HG02759 (cell line): ENCODE measurements at regions not wholly inside any gene's neighbourhood (a gene's known extent, or its start where the extent isn't known, plus 50 kb on each side); places are given as distances from the start of the nearest gene placed in this dataset.
"Not testable (repeated sequence)": the region's sequence is repeated elsewhere in the genome, so short reads cannot be mapped to it uniquely, and the experiment has no call there.

Source experiments
- ATAC-seq: cut with Tn5 transposase; IDR thresholded peaks from one replicate; pipeline ENCODE4 v1.9.1; 2021; ENCODE audit warnings: mild to moderate bottlenecking, moderate library complexity; ENCODE audit not compliant: unreplicated experiment

DNA sequence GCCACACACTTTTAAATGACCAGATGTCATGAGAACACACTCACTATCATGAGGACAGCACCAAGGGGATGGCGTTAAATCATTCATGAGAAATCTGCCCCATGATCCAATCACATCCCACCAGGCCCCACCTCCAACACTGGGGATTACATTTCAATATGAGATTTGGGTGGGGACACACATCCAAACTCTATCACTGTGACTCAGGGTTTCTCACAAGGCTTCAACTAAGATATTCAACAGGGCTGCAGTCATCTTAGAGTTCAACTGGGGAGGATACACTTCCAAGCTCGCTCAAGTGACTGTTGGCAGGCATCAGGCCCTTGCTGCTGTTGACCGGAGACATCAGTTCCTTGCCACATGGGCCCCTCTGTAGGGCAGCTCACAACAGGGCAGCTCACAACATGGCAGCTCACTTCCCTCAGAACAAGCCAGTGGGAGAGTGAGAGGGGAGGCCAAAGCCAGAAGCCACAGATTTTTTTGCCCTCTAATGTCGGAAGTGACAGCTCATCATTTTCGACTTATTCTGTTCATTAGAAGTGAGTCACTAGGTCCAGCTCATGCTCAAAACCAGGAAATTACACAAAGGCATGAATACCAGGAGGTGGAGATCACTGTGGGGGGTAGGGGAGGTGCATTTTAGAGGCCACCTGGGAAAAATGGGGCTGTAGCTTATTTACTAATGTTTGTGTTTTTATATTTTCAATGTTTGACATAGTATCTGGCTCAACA lies 50.8 kb upstream of the PTHLH start:
- ATAC-seq: no peak

DNA sequence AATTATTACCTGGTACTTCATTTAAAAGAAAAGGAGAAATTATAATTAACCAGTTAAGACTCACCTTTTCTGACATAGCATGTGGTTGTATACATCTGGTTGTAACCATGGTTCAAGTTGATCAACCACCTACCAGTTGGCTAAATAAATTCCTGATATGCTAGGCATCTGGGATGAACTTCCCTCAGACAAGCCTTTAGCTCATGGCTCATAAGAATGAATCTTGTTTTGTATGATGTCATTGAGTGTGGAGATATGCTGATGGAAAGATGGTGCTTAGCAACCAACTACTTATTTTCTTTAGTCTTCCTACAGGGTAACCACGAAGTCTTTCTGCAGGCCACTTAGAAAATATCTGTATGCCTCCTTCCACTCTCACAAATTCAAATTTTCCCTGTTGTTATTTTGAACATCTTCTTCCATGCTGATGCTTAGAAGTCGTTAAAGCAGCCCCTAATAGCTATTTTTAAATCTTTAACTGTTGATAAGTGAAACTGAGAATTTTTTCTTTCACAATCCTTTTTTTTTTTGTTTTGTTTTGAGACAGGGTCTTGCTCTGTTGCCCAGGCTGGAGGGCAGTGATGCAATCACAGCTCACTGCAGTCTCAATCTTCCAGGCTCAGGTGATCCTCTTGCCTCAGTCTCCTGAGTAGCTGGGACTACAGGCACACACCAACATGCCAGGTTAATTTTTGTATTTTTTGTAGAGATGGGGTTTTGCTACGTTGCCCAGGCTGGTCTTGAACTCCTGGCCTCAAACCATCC lies 51.9 kb upstream of the PTHLH start:
- ATAC-seq: no peak

DNA sequence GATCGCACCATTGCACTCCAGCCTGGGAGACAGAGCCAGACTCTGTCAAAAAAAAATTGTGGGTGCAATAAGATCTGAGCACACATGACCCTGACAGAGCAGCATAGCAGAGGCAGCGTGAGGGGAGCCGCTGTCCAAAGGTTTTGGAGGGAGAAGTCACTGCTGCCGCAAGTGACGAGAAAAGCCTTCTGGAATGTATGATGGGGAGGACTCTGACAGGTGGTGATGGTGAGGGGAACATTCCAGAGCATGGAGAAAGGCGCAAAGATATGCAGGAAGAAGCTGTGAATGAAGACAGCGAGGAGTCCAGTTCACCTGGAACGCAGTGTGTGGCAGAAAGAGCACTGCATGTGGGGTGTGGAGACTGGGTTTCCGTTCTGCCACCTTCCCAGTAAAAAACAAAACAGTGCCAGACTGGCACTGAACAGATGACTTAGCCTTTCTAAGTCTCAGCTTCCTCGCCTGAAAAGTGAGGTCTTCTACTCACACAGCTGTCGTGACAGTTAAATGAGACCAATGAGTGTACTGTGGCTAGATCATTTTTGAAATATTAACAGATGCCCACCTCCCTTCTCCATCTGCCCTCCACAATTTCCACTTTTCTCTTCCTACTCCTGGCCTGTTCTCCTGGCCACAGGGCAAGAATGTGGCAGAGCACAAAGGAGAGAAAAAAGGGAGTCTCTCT lies 53.4 kb upstream of the PTHLH start:
- no peak for ATAC-seq

DNA sequence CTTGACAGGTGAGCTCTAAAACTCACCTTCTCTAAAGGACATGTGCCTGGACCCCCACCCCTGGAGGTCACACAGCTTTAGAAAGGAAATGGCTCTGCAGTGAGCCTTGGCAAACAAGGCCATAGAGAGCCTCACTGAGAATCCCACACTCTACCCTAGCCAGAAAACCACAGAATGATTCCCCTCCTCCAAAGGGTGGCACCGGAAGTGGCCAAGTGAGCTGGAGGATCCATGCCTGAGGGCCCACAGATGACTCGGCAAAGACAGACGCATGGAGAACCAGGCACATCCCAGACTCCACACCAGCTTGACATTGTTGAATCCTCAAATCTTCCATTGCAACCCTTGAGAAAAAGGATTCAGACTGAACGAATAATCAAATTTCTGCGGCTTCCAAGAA lies 54.2 kb upstream of the PTHLH start:
- no peak for ATAC-seq

DNA sequence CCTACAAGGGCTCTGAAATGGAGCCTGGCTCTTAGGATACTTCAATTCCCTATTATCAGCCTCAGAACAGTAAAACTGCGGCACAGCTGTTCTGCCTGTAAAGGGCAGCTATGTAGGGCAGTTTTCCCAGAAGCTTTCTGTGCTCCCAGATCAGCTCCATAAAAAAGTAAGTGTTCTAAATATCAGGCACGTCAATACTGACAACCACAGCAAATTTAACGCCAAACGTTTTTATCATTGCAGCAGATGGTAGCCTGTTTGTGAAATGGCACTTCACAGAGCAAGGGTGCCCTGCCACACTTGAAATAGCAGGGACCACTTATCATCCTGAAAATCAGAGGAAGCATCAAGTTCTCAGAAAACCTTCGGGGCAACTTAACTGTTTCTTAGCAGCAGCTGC lies 54.8 kb upstream of the PTHLH start:
- no peak for ATAC-seq

DNA sequence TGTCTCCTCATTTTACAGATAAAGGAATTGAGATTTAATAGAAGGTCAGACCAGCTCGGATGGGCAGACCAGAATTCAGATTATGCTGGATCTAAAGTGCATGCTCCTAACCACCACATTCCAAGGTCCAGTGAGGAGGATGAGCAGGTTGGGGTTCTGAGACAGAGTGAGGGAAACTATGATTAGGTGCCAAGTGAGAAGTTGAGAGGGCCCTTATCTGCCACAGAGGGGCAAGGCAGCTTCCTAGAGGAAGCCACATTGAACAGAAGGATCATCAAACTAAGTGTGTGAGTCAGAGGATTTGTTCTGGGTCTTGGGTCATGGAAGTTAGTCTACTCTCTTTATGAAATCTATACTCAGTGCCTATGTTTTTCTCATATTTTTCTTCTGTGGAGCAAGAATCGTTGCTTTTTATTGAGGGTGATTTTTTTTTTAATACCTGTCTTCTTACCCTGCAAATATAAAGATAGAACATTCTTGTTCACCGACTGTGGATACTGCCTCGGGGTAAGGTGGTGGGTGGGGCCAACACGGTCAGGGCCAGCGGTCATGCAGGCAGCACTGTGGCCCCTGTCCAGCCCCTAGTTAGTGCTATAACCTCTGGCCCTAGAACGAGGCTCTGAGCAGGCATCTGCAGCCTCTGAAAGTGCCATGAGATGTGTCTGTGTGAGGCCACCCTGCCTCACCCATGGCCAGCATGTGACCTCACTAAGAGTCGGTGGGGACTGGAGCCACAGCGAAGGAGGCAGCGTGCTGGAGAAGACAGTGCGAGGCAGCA lies 55.6 kb upstream of the PTHLH start:
- no peak for ATAC-seq

DNA sequence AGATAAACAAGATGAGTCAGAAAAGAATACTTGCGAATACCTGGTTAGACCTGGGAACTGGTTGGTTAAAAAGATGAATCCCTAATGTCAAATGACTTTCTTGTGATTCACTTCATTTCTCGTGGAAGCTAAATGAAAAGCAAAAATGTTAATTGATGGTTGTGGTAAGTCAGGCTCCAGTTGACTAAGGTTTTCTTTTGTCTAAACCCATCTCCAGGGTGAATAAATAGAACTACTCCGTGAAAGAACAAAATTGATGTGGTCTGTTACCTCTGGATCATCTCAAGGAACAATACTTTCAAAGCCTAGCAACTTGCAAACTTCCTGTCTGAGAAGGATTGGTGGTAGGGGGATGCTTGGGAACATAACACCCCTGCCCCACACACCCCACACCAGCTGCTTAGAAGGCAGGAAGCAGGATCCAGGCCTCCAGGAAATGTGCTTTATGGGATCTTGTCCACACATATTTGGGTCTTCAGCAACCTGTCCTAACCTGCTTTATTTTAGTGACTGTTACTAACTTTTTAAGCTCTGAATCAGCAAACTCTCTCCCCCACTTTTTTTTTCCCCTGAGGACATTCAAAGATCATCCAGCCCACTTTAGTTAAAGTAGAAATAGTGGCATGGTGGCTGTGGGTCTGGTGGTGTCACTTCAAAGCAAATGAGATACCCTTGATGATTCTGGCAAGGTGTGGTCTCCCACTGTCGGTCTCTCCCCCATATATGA lies 60.4 kb upstream of the PTHLH start:
- no peak for ATAC-seq

DNA sequence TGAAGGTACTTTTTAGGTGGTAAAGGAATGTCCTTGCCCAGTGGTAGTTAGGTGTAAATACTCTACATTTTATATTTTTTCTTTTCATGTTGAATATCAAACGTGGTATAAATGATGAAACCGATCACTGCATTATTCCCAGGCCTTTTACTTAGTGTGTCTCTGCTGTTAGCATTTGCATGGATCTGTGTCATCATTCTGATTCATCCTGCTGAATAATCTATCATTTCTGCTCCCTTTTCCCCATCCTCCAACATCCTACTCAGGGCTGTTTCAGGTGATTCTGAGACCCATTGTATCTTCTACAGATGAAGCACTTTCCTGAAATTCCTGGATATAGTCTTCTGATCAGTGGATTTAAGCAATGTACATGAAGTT lies 61.0 kb upstream of the PTHLH start:
- ATAC-seq: no peak

DNA sequence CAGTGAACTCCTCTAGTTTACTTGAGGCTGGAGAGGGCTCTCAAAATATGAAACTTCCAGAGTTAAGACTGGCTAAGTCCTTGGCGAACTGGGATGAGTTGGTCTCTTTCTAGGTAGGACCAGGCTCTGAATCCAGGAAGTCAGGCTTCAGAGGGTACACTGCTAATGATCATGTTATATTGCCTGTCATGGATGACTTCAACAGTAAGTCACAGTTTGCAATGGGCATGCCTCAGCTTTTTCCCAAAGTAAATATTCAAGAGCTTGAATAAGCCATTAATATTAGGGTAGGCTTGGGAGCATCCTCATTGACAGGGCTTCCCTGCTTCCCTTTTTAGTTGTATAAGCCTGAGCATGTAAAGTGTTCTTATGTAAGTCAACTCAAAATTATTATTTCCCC lies 61.7 kb upstream of the PTHLH start:
- no peak for ATAC-seq

DNA sequence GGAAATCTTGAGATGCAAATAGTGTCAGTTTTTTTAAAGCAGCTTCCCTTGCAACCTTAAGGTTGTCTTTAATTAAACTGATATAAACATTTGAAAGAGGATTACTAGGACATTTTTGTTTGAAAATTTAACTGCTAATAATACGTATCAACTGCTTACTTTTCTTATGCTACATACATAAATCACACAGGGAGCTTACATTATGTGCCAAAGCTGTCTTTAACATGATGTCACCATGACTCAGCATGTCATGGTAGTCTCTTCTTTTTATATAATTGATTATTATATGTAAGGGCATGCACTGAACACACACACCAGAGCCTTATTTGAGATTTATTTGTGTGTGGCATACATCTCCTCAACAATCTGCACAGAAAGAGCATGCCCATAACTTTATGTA lies 63.0 kb upstream of the PTHLH start:
- no peak for ATAC-seq

DNA sequence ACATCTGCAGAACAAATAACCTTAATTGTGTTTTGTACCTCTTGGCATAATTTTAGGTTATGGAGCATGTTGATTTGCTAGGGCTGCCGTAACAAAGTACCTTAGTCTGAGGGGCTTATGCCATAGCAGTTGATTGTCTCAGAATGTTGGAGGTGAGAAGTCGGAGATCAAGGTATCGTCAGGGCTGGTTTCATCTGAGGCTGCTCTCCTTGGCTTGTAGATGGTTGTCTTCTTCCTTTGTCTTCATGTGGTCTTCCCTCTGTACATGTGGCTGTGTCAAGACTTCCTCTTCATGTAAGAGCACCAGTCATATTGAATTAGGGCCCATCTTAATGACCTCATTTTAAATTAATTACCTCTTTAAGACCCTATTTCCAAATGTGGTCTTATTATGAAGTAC lies 64.4 kb upstream of the PTHLH start:
- ATAC-seq: no peak

DNA sequence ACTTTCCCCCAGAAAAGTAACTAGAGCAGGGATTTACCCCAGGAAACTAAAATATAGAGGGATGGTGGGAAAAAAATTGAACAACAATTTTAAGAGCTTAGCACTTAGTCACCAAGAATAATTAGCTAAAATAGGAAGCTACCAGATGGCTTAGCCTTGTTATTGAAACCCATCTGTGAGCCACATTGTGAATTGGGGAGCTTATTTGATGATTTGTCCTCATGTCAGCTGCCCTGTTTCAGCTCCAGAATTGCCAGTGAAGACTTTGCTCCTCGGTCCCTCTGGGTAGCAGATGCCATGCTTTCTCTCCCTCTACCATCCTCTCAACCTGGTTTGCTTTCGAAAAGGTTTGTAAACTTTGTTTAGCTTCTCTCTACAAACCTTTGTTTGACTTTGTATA lies 67.7 kb upstream of the PTHLH start:
- ATAC-seq: no peak

DNA sequence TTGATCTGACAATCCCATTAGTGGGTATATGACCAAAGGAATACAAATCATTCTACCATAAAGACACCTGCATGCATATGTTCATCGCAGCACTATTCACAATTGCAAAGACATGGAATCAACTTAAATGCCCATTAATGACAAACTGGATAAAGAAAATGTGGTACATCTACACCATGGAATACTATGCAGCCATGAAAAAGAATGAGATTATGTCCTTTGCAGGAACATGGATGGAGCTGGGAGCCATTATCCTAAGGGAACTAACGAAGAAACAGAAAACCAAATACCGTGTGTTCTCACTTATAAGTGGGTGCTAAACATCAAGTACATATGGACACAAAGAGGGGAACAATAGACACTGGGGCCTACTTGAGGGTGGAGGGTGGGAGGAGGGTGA lies 74.1 kb upstream of the PTHLH start:
- not testable (repeated sequence) for ATAC-seq

DNA sequence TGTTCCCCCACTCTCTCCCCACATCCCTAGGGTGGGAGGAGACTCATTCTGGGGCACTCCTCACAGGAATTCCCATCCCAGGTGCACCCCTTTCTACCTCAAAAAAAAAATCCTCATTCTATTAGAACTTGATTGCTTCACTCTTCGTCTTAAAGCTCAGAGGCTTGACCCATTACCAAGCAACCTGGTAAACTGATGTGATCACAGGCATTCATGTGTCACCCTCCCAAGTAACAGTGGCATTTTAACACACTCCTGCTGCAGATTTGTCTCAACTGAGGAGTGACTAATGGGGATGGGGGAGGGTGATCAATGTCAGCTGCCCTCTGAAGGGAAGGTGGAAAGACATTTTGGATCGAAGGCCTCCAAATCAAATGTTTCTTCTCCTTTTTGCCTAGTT lies 78.1 kb upstream of the PTHLH start:
- ATAC-seq: no peak

DNA sequence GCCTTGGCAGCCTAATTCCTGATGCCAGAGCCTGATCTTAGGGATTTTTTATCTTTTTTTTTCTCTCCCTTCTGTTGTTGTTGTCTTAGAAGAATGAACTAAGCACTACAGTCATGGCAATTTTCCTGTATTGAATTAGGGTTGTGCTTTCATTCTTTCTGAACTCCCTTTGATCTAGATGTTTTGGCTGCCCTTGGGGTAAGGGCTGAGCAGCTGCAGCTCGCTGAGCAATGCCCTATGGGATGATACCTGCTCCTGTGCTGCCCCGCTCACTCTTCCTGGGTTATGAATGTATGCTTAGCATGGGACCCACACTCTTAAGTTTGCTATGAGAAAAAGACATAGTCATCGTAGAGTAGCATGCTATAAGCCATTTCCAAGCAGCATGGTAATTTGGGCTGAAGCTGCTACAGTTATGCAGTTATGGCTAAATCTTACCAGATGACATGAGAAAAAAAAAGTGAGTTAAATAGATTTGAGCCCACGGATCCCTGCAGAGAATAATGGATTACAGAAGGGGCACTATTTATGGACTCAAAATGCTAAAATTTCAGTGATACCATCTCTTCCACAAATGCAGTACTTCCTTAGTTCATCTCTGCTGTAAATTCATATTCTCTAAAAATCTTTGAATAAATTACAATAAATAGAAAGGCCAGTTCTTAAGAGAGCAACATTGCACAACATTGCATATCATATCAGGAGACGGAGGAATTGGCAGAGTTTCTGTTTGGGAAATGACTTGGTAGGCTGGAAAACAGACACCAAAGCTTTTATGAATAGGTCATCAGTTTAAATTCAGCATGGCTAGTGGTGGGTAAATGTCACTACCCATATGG lies 79.2 kb upstream of the PTHLH start:
- no peak for ATAC-seq

DNA sequence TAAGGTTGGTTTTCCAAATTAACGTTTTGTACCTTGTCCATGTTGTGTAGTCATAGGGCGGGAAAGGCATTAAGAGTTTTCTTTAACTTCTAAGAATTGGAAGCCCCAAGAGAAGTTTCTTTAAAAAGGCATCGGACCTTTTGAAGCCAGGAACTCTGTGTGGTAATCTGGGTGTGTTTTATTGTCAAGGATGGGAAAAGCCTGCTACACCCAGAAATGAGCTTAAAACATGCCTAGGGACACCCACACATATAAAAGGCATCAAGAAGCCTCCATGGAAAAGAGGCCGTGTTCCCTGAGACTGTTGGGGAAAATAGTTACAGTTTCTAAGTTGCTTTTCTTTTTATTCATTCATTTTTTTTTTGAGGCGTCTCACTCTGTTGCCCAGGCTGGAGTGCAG lies 81.0 kb upstream of the PTHLH start:
- ATAC-seq: no peak

DNA sequence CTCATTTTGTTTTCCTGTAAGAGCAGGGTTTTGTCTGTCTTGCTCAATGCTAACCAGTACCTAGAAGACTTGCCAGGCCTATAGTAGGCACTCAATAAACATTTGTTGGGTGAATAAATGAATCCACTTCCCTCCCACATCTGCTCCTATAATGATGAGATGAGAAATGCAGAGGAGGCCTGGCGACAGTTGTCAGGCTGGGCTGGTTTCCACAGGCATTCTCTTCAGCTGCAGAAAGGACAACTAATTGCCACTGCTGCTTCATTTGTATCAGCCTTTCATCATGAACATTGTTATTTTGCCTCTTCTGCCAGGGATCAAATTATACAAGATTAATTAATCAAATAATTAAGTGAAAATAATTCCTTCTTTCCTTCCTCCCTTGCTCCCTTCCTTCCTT lies 82.0 kb upstream of the PTHLH start:
- ATAC-seq: no peak

DNA sequence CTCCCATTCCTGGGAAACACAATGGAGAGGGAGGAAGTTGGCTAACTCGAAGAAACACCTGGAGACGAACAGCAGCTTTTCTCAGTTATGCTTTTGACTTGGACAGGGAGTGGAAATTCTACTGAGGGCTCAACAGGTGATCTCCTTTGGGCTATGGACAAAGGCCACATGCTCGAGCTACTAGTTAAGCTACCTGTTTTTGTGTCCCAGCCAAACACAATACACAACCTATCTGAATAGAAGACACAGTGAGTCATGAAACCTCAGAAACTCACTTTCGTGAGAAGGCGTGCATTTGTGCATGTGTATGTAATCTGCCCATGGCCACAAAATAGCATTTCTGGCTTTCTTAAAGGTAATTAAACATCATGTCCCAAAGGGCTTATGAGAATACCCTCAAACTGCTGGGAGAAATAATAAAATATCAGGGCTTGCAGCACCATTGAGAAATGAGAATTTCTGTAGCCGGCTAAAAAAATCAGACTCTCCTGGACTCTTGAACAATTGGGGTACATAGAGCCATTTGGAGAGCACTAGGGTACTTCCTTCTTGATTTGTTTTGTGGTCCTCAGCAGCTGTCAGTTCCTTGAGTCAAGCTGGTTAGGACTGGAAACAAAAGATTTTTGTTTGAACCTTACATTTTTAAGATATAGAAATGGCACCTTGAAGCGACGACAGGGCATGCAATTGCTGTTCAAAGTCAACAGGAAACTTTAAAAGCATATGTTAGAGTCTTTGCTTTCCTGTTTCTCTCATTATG lies 85.5 kb upstream of the PTHLH start:
- ATAC-seq: no peak

DNA sequence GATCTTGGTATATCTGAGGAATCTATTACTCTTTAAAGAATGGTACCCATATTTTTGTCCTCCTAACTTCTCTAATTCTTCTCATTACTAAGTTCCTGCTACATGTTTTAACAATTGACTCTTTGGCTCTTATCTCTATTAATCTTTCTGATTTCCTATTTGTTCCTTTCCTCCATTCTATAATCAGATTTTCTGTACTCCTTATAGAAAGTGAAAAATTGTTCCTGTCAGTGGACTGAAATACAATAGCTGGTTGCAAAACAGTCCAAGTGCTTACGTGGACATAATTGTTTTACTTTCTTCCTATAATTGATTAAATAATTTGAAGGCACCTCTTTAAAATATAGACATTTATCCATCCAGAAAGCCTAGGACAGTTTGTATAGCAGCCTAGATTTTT lies 86.7 kb upstream of the PTHLH start:
- no peak for ATAC-seq
